ENCODE measurements at regions not wholly inside any gene's neighbourhood (a gene's known extent, or its start where the extent isn't known, plus 50 kb on each side); places are given as distances from the start of the nearest gene placed in this dataset.

DNA sequence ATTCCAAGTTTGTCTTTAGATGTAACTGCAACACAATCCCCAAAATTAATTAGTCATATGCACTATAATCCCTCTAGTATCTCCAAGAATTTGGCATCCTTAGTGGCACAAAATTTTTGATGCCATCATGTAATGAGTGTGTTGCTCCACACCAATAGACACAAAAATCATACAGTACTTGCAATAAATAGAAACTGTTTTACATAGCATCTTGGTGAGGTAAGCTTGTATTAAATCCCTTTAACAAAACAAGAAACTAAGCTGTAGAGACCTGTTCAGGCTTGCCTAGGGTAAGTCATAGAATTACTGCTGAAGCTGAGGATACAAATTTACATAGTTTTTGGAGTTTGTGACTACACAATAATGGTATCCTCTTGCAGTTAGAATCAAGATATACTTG, 64.5 kb upstream of the PRSS12 start:
- TF ChIP-seq, protein P1, sequence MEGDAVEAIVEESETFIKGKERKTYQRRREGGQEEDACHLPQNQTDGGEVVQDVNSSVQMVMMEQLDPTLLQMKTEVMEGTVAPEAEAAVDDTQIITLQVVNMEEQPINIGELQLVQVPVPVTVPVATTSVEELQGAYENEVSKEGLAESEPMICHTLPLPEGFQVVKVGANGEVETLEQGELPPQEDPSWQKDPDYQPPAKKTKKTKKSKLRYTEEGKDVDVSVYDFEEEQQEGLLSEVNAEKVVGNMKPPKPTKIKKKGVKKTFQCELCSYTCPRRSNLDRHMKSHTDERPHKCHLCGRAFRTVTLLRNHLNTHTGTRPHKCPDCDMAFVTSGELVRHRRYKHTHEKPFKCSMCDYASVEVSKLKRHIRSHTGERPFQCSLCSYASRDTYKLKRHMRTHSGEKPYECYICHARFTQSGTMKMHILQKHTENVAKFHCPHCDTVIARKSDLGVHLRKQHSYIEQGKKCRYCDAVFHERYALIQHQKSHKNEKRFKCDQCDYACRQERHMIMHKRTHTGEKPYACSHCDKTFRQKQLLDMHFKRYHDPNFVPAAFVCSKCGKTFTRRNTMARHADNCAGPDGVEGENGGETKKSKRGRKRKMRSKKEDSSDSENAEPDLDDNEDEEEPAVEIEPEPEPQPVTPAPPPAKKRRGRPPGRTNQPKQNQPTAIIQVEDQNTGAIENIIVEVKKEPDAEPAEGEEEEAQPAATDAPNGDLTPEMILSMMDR (IDR thresholded peaks at IDR 0.05; ENCODE audit: low read length): no peak
- no peak for TF ChIP-seq EZH2 (IDR thresholded peaks at IDR 0.05; ENCODE audit: borderline replicate concordance, low read length)

Data from OCI-LY1 (cell line).